B cell (primary cell): ENCODE measurements at regions not wholly inside any gene's neighbourhood (a gene's known extent, or its start where the extent isn't known, plus 50 kb on each side); places are given as distances from the start of the nearest gene placed in this dataset.

Experiments used
- EZH2 ChIP-seq: IDR thresholded peaks from 2 replicates; pipeline ENCODE4 v1.6.1; 2012; ENCODE audit warnings: borderline replicate concordance, low read depth, mild to moderate bottlenecking, moderate library complexity, low read length; ENCODE audit not compliant: insufficient read depth, poor library complexity, severe bottlenecking
- TF ChIP-seq, protein P1 (sequence below): fragments of 200-600 bp; IDR thresholded peaks from one replicate; pipeline ENCODE4 v1.8.0; 2022; ENCODE audit warnings: antibody characterized with exemption, mild to moderate bottlenecking

DNA sequence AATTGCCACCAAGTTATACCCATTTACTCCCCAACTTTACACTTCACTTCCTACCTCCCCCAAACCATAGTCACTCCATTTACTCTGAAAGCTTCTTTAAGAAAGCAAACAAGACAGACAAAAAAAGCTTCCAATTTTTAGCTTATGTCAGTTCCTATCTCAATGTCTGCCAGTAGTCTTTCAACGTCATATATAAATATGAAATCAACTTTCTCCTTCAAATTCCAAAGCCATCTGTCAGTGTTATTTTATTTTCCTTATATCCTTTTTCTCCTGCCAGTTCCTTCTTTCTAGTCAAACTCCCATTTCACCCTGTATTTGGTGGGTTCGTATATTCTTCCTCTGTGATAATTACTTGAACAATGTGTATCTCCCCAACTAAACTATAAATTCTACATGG lies 85.8 kb upstream of the CMC1 start:
- TF ChIP-seq, protein P1, sequence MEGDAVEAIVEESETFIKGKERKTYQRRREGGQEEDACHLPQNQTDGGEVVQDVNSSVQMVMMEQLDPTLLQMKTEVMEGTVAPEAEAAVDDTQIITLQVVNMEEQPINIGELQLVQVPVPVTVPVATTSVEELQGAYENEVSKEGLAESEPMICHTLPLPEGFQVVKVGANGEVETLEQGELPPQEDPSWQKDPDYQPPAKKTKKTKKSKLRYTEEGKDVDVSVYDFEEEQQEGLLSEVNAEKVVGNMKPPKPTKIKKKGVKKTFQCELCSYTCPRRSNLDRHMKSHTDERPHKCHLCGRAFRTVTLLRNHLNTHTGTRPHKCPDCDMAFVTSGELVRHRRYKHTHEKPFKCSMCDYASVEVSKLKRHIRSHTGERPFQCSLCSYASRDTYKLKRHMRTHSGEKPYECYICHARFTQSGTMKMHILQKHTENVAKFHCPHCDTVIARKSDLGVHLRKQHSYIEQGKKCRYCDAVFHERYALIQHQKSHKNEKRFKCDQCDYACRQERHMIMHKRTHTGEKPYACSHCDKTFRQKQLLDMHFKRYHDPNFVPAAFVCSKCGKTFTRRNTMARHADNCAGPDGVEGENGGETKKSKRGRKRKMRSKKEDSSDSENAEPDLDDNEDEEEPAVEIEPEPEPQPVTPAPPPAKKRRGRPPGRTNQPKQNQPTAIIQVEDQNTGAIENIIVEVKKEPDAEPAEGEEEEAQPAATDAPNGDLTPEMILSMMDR, result no peak
- no peak for TF ChIP-seq EZH2
